Effector memory CD8-positive, alpha-beta T cell (primary cell): ENCODE measurements at regions not wholly inside any gene's neighbourhood (a gene's known extent, or its start where the extent isn't known, plus 50 kb on each side); places are given as distances from the start of the nearest gene placed in this dataset.

ENCODE experiments used
- ATAC-seq: fragments of 150-1000 bp; cut with Tn5 transposase; replicated peaks from 2 replicates; pipeline ENCODE4 v1.10.0; 2021; ENCODE audit warnings: mild to moderate bottlenecking, moderate library complexity
- DNase-seq, 3 experiments: peaks; one replicate each; pipeline ENCODE4 v3.0.0; 2021
- H3K27ac Mint-ChIP-seq, 2 donors: one replicate each; pipeline ENCODE4 v1.8.0; 2022; ENCODE audit warnings: mild to moderate bottlenecking in 2 of 2, mixed read lengths in 2 of 2, moderate library complexity in 2 of 2
- H3K27me3 Mint-ChIP-seq, 2 donors: one replicate each; pipeline ENCODE4 v1.8.0; 2022; ENCODE audit warnings: mixed read lengths in 2 of 2
- H3K36me3 Mint-ChIP-seq: one replicate; pipeline ENCODE4 v1.8.0; 2022; ENCODE audit warnings: mild to moderate bottlenecking, moderate library complexity, mixed read lengths; ENCODE audit not compliant: insufficient read depth
- H3K4me1 Mint-ChIP-seq, 2 donors: one replicate each; pipeline ENCODE4 v1.8.0; 2022; ENCODE audit warnings: low read depth in 2 of 2, mixed read lengths in 2 of 2
- H3K4me3 Mint-ChIP-seq, 2 donors: one replicate each; pipeline ENCODE4 v1.8.0; 2022; ENCODE audit warnings: mild to moderate bottlenecking in 2 of 2, mixed read lengths in 2 of 2, moderate library complexity in 2 of 2
- H3K9me3 Mint-ChIP-seq, 2 donors: one replicate each; pipeline ENCODE4 v1.8.0; 2022; ENCODE audit warnings: mixed read lengths in 2 of 2

- ATAC-seq, result no peak
- no peaks in the 10 kb centered on the region for H3K36me3 Mint-ChIP-seq
- no peak overlapping the region for H3K27ac Mint-ChIP-seq
- H3K27me3 Mint-ChIP-seq, result peaks cover 17 to 23% of the 10 kb centered on the region in 2 donors
- H3K4me3 Mint-ChIP-seq, result no peak overlapping the region
- no peaks in the 10 kb centered on the region for H3K9me3 Mint-ChIP-seq
- no peak for DNase-seq
- no peaks in the 10 kb centered on the region for H3K4me1 Mint-ChIP-seq
Measured at GRCh38 chr1:94688646-94689045, 131.5 kb upstream of the SLC44A3 start.

GRCh38 chr1:94686882-94687281, 133.3 kb upstream of the SLC44A3 start:
- Mint-ChIP-seq H3K36me3 (no peaks in the 10 kb centered on the region), H3K27ac (no peak overlapping the region), H3K4me1 (no peaks in the 10 kb centered on the region), H3K9me3 (no peaks in the 10 kb centered on the region), H3K4me3 (no peak overlapping the region), H3K27me3 (peaks cover 19 to 24% of the 10 kb centered on the region in 2 donors)
- ATAC-seq, result no peak
- DNase-seq, result no peak

- no peak for ATAC-seq
- Mint-ChIP-seq H3K27ac (no peak overlapping the region), H3K36me3 (no peaks in the 10 kb centered on the region), H3K27me3 (peaks cover 19% of the 10 kb centered on the region in 2 donors), H3K4me1 (no peaks in the 10 kb centered on the region), H3K9me3 (no peaks in the 10 kb centered on the region), H3K4me3 (no peak overlapping the region)
- DNase-seq, result no peak
Measured at GRCh38 chr1:94684690-94685250, 135.4 kb upstream of the SLC44A3 start.

GRCh38 chr1:94683886-94684285, 136.3 kb upstream of the SLC44A3 start:
- Mint-ChIP-seq H3K27me3 (peaks cover 22 to 24% of the 10 kb centered on the region in 2 donors), H3K36me3 (no peaks in the 10 kb centered on the region), H3K4me3 (no peak overlapping the region)

GRCh38 chr1:94680039-94680377, 138.4 kb upstream of the F3 start:
- peaks cover 2% of the 10 kb centered on the region for H3K36me3 Mint-ChIP-seq
- H3K9me3 Mint-ChIP-seq, result no peaks in the 10 kb centered on the region
- peaks cover 18 to 28% of the 10 kb centered on the region in 2 donors for H3K27me3 Mint-ChIP-seq
- no peak overlapping the region for H3K4me3 Mint-ChIP-seq
- ATAC-seq (no peak), DNase-seq (no peak)
- H3K27ac Mint-ChIP-seq, result no peak overlapping the region
- H3K4me1 Mint-ChIP-seq, result no peaks in the 10 kb centered on the region

More at GRCh38 chr1:94683886-94684285, 136.3 kb upstream of the SLC44A3 start:
- Mint-ChIP-seq H3K9me3 (no peaks in the 10 kb centered on the region), H3K27ac (no peak overlapping the region), H3K4me1 (no peaks in the 10 kb centered on the region)
- ATAC-seq (no peak), DNase-seq (no peak)

- no peak for DNase-seq
- ATAC-seq, result no peak
- Mint-ChIP-seq H3K4me1 (no peaks in the 10 kb centered on the region), H3K27ac (no peak overlapping the region), H3K4me3 (no peak overlapping the region), H3K9me3 (no peaks in the 10 kb centered on the region), H3K36me3 (peaks cover 2% of the 10 kb centered on the region), H3K27me3 (peaks cover 18 to 22% of the 10 kb centered on the region in 2 donors)
Measured at GRCh38 chr1:94679332-94680038, 137.9 kb upstream of the F3 start.

GRCh38 chr1:94678202-94678848, 136.8 kb upstream of the F3 start:
- peaks cover 18 to 19% of the 10 kb centered on the region in 2 donors for H3K27me3 Mint-ChIP-seq
- H3K4me1 Mint-ChIP-seq, result no peaks in the 10 kb centered on the region
- peaks cover 2% of the 10 kb centered on the region for H3K36me3 Mint-ChIP-seq
- no peaks in the 10 kb centered on the region for H3K9me3 Mint-ChIP-seq
- ATAC-seq (no peak), DNase-seq (no peak)
- H3K4me3 Mint-ChIP-seq, result no peak overlapping the region
- H3K27ac Mint-ChIP-seq, result no peak overlapping the region

GRCh38 chr1:94677714-94678113, 136.2 kb upstream of the F3 start:
- Mint-ChIP-seq H3K27me3 (peaks cover 14 to 15% of the 10 kb centered on the region in 2 donors), H3K4me3 (no peak overlapping the region), H3K27ac (no peak overlapping the region), H3K4me1 (no peaks in the 10 kb centered on the region), H3K9me3 (no peaks in the 10 kb centered on the region), H3K36me3 (peaks cover 2% of the 10 kb centered on the region)
- ATAC-seq (no peak), DNase-seq (no peak)

- DNase-seq (no peak), ATAC-seq (no peak)
- H3K36me3 Mint-ChIP-seq, result peaks cover 2% of the 10 kb centered on the region
- no peak overlapping the region for H3K4me3 Mint-ChIP-seq
- H3K27me3 Mint-ChIP-seq, result peaks cover 9 to 12% of the 10 kb centered on the region in 2 donors
- no peak overlapping the region for H3K27ac Mint-ChIP-seq
- H3K9me3 Mint-ChIP-seq, result no peaks in the 10 kb centered on the region
- H3K4me1 Mint-ChIP-seq, result no peaks in the 10 kb centered on the region
Measured at GRCh38 chr1:94677087-94677486, 135.5 kb upstream of the F3 start.

GRCh38 chr1:94676686-94677085, 135.1 kb upstream of the F3 start:
- H3K27me3 Mint-ChIP-seq, result peaks cover 9 to 15% of the 10 kb centered on the region in 2 donors
- no peak for DNase-seq
- no peaks in the 10 kb centered on the region for H3K4me1 Mint-ChIP-seq
- H3K36me3 Mint-ChIP-seq, result peaks cover 2% of the 10 kb centered on the region
- no peak overlapping the region for H3K4me3 Mint-ChIP-seq
- H3K9me3 Mint-ChIP-seq, result no peaks in the 10 kb centered on the region
- H3K27ac Mint-ChIP-seq, result no peak overlapping the region
- ATAC-seq, result no peak

- no peak for DNase-seq
- peaks cover 2% of the 10 kb centered on the region for H3K36me3 Mint-ChIP-seq
- no peak overlapping the region for H3K4me3 Mint-ChIP-seq
- no peaks in the 10 kb centered on the region for H3K4me1 Mint-ChIP-seq
- no peak for ATAC-seq
- no peaks in the 10 kb centered on the region for H3K9me3 Mint-ChIP-seq
- H3K27ac Mint-ChIP-seq, result no peak overlapping the region
- peaks cover 9 to 18% of the 10 kb centered on the region in 2 donors for H3K27me3 Mint-ChIP-seq
Measured at GRCh38 chr1:94675373-94675772, 133.8 kb upstream of the F3 start.

- DNase-seq (no peak), ATAC-seq (no peak)
- Mint-ChIP-seq H3K27ac (no peak overlapping the region), H3K4me1 (no peaks in the 10 kb centered on the region), H3K4me3 (no peak overlapping the region), H3K9me3 (no peaks in the 10 kb centered on the region), H3K27me3 (peaks cover 9 to 18% of the 10 kb centered on the region in 2 donors), H3K36me3 (peaks cover 2% of the 10 kb centered on the region)
Measured at GRCh38 chr1:94674876-94675275, 133.3 kb upstream of the F3 start.

- Mint-ChIP-seq H3K27ac (no peak overlapping the region), H3K27me3 (peaks cover 0 to 12% of the 10 kb centered on the region in 2 donors), H3K36me3 (peaks cover 2% of the 10 kb centered on the region), H3K9me3 (no peaks in the 10 kb centered on the region), H3K4me3 (no peak overlapping the region), H3K4me1 (no peaks in the 10 kb centered on the region)
- DNase-seq, result no peak
- no peak for ATAC-seq
Measured at GRCh38 chr1:94672934-94673333, 131.4 kb upstream of the F3 start.

GRCh38 chr1:94672001-94672400, 130.4 kb upstream of the F3 start:
- Mint-ChIP-seq H3K27me3 (peaks cover 0 to 18% of the 10 kb centered on the region in 2 donors), H3K4me3 (no peak overlapping the region), H3K9me3 (no peaks in the 10 kb centered on the region), H3K27ac (no peak overlapping the region), H3K4me1 (no peaks in the 10 kb centered on the region), H3K36me3 (peaks cover 2% of the 10 kb centered on the region)
- ATAC-seq, result no peak
- DNase-seq, result no peak
